HEK293 (cell line): ENCODE measurements at regions not wholly inside any gene's neighbourhood (a gene's known extent, or its start where the extent isn't known, plus 50 kb on each side); places are given as distances from the start of the nearest gene placed in this dataset.

Experiments
- CTCF ChIA-PET: fragments of 350-600 bp; formaldehyde crosslinking; extraction: SDS; loops from one replicate; lab custom pipeline; 2021; ENCODE audit warnings: antibody characterized with exemption; lab: Yijun Ruan, JAX
- POLR2A ChIA-PET: fragments of 300-600 bp; formaldehyde crosslinking; extraction: SDS; loops from one replicate; lab custom pipeline; 2020; ENCODE audit warnings: antibody characterized with exemption, inconsistent platforms; lab: Yijun Ruan, JAX
- H3K27ac ChIP-seq: fragments of 200-500 bp; sonication (Bioruptor generic); 2 replicates; pipeline ENCODE4 v1.5.1; 2014; ENCODE audit warnings: low read depth, low read length, control low read depth, inconsistent platforms; ENCODE audit errors: extremely low read depth
- H3K36me3 ChIP-seq, 2 experiments: fragments of 200-500 bp in 1 of 2; sonication (Bioruptor generic) in 1 of 2; 1 replicate in 1 of 2; 2 replicates in 1 of 2; pipeline ENCODE4 v1.5.1; 2014 to 2017; ENCODE audit warnings: inconsistent platforms in 2 of 2, low read length in 2 of 2; ENCODE audit not compliant: control insufficient read depth in 2 of 2, insufficient read depth in 1 of 2
- H3K4me1 ChIP-seq: fragments of 200-500 bp; sonication (Bioruptor generic); 2 replicates; pipeline ENCODE4 v1.5.1; 2014; ENCODE audit warnings: mild to moderate bottlenecking, low read length, inconsistent platforms; ENCODE audit not compliant: control insufficient read depth, insufficient read depth
- H3K4me3 ChIP-seq: 2 replicates; pipeline ENCODE4 v1.5.1; 2011; ENCODE audit warnings: low read depth, mild to moderate bottlenecking, control low read depth, low read length, moderate library complexity
- H3K9me3 ChIP-seq: fragments of 200-500 bp; sonication (Bioruptor generic); 2 replicates; pipeline ENCODE4 v1.5.1; 2014; ENCODE audit warnings: low read depth, low read length, inconsistent platforms; ENCODE audit not compliant: control insufficient read depth, insufficient read depth
- FEZF1 ChIP-seq: fragments of 450-650 bp; formaldehyde crosslinking; IDR thresholded peaks from 2 replicates; pipeline ENCODE4 v1.5.1; 2016; ENCODE audit warnings: missing biosample characterization, missing genetic modification characterization
- HOXD13 ChIP-seq: sonication (generic); formaldehyde crosslinking; IDR thresholded peaks from 2 replicates; pipeline ENCODE4 v1.8.0; 2022; ENCODE audit warnings: missing genetic modification reagents, borderline replicate concordance
- OVOL3 ChIP-seq: fragments of 450-650 bp; formaldehyde crosslinking; IDR thresholded peaks from 2 replicates; pipeline ENCODE4 v1.5.1; 2016; ENCODE audit warnings: missing biosample characterization, missing genetic modification characterization
- SALL2 ChIP-seq: fragments of 450-650 bp; formaldehyde crosslinking; IDR thresholded peaks from 2 replicates; pipeline ENCODE4 v1.5.0; 2017; ENCODE audit warnings: missing biosample characterization, mild to moderate bottlenecking, missing genetic modification characterization, borderline replicate concordance
- SCRT2 ChIP-seq: fragments of 450-650 bp; formaldehyde crosslinking; IDR thresholded peaks from 2 replicates; pipeline ENCODE4 v1.5.1; 2016; ENCODE audit warnings: missing biosample characterization, missing genetic modification characterization
- SETDB1 ChIP-seq: IDR thresholded peaks from one replicate; pipeline ENCODE4 v1.6.1; 2017; ENCODE audit warnings: mild to moderate bottlenecking, low read length, moderate library complexity, mixed read lengths; ENCODE audit not compliant: insufficient read length
- WT1 ChIP-seq: fragments of 450-650 bp; formaldehyde crosslinking; IDR thresholded peaks from 2 replicates; pipeline ENCODE4 v1.5.1; 2016; ENCODE audit warnings: missing biosample characterization, missing genetic modification characterization
- ZNF292 ChIP-seq: fragments of 450-650 bp; formaldehyde crosslinking; IDR thresholded peaks from 2 replicates; pipeline ENCODE4 v1.5.1; 2016; ENCODE audit warnings: low read depth, missing biosample characterization, missing genetic modification characterization, borderline replicate concordance
- ZNF350 ChIP-seq: fragments of 450-650 bp; formaldehyde crosslinking; IDR thresholded peaks from 2 replicates; pipeline ENCODE4 v1.5.0; 2017; ENCODE audit warnings: missing biosample characterization, mild to moderate bottlenecking, missing genetic modification characterization
- ZNF510 ChIP-seq: fragments of 450-650 bp; formaldehyde crosslinking; IDR thresholded peaks from 2 replicates; pipeline ENCODE4 v1.5.1; 2018; ENCODE audit warnings: mild to moderate bottlenecking, missing genetic modification characterization, missing biosample characterization; ENCODE audit not compliant: insufficient replicate concordance
- ZNF529 ChIP-seq: fragments of 450-650 bp; formaldehyde crosslinking; IDR thresholded peaks from 2 replicates; pipeline ENCODE4 v1.5.1; 2017; ENCODE audit warnings: missing genetic modification characterization, missing biosample characterization; ENCODE audit not compliant: insufficient replicate concordance
- ZNF549 ChIP-seq: fragments of 450-650 bp; IDR thresholded peaks from 2 replicates; pipeline ENCODE4 v1.5.1; 2018; ENCODE audit warnings: missing biosample characterization, missing genetic modification characterization, mild to moderate bottlenecking, inconsistent platforms, moderate library complexity
- ZNF610 ChIP-seq: fragments of 450-650 bp; formaldehyde crosslinking; IDR thresholded peaks from 2 replicates; pipeline ENCODE4 v1.5.1; 2016; ENCODE audit warnings: missing biosample characterization, missing genetic modification characterization, borderline replicate concordance
- ZNF623 ChIP-seq: fragments of 450-650 bp; formaldehyde crosslinking; IDR thresholded peaks from 2 replicates; pipeline ENCODE4 v1.5.1; 2016; ENCODE audit warnings: missing biosample characterization, missing genetic modification characterization
- ZNF626 ChIP-seq: fragments of 450-650 bp; sonication (Bioruptor Pico); formaldehyde crosslinking; IDR thresholded peaks from 2 replicates; pipeline ENCODE4 v1.5.1; 2018; ENCODE audit warnings: missing biosample characterization, missing genetic modification characterization, inconsistent platforms
- TF ChIP-seq, protein P1 (sequence below): fragments of 450-650 bp; formaldehyde crosslinking; IDR thresholded peaks from 2 replicates; pipeline ENCODE4 v1.5.1; 2016; ENCODE audit warnings: missing biosample characterization, missing genetic modification characterization
- TF ChIP-seq, protein P2 (sequence below): fragments of 450-650 bp; formaldehyde crosslinking; optimal IDR thresholded peaks from 2 replicates; pipeline ENCODE3; 2016; ENCODE audit warnings: missing biosample characterization, mild to moderate bottlenecking, missing genetic modification characterization
- TF ChIP-seq, protein P3 (sequence below): fragments of 450-650 bp; formaldehyde crosslinking; IDR thresholded peaks from 2 replicates; pipeline ENCODE4 v1.5.1; 2016; ENCODE audit warnings: missing biosample characterization, missing genetic modification characterization
- TF ChIP-seq, protein P4 (sequence below): fragments of 450-650 bp; formaldehyde crosslinking; IDR thresholded peaks from 2 replicates; pipeline ENCODE4 v1.5.1; 2016; ENCODE audit warnings: missing biosample characterization, missing genetic modification characterization
- TF ChIP-seq, protein P5 (sequence below): fragments of 450-650 bp; formaldehyde crosslinking; conservative IDR thresholded peaks from 2 replicates; pipeline ENCODE4 v1.5.1; 2016; ENCODE audit warnings: low read depth, missing biosample characterization, missing genetic modification characterization

DNA sequence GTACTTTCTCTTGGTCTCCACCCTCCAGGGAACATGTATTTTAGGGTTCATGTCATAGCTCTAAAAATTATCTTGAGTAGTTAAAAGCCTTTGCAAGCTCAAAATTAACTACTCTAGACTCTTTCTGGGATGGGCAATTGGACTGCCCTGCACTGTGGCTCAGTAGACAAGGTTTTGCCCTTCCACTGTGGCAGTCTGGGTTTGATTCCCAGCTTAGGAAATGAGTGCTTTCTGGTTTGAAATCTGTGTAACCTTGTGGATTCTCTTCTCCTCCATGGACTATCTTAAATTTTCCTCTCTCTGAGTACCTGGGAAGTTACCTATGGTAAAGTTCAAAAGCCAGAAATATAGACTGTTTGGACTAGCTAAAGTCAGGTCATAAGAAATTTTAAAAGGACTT lies 94.6 kb upstream of the UST start (continued):
- TF ChIP-seq, protein P1, sequence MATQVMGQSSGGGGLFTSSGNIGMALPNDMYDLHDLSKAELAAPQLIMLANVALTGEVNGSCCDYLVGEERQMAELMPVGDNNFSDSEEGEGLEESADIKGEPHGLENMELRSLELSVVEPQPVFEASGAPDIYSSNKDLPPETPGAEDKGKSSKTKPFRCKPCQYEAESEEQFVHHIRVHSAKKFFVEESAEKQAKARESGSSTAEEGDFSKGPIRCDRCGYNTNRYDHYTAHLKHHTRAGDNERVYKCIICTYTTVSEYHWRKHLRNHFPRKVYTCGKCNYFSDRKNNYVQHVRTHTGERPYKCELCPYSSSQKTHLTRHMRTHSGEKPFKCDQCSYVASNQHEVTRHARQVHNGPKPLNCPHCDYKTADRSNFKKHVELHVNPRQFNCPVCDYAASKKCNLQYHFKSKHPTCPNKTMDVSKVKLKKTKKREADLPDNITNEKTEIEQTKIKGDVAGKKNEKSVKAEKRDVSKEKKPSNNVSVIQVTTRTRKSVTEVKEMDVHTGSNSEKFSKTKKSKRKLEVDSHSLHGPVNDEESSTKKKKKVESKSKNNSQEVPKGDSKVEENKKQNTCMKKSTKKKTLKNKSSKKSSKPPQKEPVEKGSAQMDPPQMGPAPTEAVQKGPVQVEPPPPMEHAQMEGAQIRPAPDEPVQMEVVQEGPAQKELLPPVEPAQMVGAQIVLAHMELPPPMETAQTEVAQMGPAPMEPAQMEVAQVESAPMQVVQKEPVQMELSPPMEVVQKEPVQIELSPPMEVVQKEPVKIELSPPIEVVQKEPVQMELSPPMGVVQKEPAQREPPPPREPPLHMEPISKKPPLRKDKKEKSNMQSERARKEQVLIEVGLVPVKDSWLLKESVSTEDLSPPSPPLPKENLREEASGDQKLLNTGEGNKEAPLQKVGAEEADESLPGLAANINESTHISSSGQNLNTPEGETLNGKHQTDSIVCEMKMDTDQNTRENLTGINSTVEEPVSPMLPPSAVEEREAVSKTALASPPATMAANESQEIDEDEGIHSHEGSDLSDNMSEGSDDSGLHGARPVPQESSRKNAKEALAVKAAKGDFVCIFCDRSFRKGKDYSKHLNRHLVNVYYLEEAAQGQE, result no peak
- TF ChIP-seq SALL2 (tag by site-specific recombination) (no peak), SCRT2 (tag by site-specific recombination) (no peak), ZNF623 (tag by site-specific recombination) (no peak)
- TF ChIP-seq, protein P2, sequence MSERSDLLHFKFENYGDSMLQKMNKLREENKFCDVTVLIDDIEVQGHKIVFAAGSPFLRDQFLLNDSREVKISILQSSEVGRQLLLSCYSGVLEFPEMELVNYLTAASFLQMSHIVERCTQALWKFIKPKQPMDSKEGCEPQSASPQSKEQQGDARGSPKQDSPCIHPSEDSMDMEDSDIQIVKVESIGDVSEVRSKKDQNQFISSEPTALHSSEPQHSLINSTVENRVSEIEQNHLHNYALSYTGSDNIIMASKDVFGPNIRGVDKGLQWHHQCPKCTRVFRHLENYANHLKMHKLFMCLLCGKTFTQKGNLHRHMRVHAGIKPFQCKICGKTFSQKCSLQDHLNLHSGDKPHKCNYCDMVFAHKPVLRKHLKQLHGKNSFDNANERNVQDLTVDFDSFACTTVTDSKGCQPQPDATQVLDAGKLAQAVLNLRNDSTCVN, result no peak
- TF ChIP-seq, protein P3, sequence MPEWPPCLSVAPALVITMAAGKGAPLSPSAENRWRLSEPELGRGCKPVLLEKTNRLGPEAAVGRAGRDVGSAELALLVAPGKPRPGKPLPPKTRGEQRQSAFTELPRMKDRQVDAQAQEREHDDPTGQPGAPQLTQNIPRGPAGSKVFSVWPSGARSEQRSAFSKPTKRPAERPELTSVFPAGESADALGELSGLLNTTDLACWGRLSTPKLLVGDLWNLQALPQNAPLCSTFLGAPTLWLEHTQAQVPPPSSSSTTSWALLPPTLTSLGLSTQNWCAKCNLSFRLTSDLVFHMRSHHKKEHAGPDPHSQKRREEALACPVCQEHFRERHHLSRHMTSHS (tag by site-specific recombination), result no peak

DNA sequence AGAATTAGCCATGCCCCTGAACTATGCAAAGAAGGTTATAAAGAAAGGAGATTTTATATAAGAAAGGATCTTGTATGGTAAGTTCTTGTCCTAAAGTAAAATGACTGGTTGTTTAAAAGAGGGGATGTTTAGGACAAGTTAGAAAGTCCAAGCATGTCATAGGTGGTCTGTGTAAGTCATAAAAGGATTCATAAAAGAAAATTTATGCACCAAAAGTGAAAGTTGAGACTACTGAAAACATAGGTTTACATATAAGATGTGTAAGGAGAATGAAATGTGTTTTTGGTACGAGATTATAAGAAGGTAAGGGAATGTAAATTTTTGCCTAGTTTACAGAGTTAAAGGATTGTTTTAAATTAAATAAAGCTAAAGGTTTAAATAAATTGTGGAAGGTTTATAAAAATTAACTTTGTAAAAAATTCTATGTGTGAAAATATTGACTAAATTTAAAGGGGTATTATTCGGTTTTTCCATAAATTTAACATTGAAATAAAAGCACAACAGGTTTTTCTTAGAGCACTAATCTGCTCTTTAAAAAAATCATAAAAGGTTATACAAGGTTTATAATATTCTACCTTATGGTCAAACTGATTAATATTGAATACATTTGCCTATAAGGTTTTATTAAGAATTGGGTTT lies 93.6 kb upstream of the UST start:
- Histone ChIP-seq H3K4me3 (no peak overlapping the region), H3K9me3 (no peaks in the 10 kb centered on the region; the same call in 1 of the 2 replicates), H3K4me1 (no peaks in the 10 kb centered on the region), H3K36me3 (no peaks in the 10 kb centered on the region), H3K27ac (no peak overlapping the region)
- POLR2A ChIA-PET, result no interaction called here
- CTCF ChIA-PET, result interaction anchor here (0.6 to 0.8 kb wide), 3 partner anchors 9 to 1144 kb away, joined by 3 read pairs; no protein-coding TSS in a partner anchor
- TF ChIP-seq ZNF510 (tag by site-specific recombination), result peak; percentile 58
- TF ChIP-seq, protein P4, sequence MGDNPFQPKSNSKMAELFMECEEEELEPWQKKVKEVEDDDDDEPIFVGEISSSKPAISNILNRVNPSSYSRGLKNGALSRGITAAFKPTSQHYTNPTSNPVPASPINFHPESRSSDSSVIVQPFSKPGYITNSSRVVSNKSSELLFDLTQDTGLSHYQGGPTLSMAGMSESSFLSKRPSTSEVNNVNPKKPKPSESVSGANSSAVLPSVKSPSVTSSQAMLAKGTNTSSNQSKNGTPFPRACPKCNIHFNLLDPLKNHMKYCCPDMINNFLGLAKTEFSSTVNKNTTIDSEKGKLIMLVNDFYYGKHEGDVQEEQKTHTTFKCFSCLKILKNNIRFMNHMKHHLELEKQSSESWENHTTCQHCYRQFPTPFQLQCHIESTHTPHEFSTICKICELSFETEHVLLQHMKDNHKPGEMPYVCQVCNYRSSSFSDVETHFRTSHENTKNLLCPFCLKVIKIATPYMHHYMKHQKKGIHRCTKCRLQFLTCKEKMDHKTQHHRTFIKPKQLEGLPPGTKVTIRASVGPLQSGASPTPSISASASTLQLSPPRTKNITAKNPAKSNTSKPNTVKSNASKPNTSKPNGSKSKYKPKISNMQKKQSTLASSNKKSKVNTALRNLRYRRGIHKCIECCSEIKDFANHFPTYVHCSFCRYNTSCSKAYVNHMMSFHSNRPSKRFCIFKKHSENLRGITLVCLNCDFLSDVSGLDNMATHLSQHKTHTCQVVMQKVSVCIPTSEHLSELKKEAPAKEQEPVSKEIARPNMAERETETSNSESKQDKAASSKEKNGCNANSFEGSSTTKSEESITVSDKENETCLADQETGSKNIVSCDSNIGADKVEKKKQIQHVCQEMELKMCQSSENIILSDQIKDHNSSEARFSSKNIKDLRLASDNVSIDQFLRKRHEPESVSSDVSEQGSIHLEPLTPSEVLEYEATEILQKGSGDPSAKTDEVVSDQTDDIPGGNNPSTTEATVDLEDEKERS, result peak; percentile 94
- TF ChIP-seq, protein P5, sequence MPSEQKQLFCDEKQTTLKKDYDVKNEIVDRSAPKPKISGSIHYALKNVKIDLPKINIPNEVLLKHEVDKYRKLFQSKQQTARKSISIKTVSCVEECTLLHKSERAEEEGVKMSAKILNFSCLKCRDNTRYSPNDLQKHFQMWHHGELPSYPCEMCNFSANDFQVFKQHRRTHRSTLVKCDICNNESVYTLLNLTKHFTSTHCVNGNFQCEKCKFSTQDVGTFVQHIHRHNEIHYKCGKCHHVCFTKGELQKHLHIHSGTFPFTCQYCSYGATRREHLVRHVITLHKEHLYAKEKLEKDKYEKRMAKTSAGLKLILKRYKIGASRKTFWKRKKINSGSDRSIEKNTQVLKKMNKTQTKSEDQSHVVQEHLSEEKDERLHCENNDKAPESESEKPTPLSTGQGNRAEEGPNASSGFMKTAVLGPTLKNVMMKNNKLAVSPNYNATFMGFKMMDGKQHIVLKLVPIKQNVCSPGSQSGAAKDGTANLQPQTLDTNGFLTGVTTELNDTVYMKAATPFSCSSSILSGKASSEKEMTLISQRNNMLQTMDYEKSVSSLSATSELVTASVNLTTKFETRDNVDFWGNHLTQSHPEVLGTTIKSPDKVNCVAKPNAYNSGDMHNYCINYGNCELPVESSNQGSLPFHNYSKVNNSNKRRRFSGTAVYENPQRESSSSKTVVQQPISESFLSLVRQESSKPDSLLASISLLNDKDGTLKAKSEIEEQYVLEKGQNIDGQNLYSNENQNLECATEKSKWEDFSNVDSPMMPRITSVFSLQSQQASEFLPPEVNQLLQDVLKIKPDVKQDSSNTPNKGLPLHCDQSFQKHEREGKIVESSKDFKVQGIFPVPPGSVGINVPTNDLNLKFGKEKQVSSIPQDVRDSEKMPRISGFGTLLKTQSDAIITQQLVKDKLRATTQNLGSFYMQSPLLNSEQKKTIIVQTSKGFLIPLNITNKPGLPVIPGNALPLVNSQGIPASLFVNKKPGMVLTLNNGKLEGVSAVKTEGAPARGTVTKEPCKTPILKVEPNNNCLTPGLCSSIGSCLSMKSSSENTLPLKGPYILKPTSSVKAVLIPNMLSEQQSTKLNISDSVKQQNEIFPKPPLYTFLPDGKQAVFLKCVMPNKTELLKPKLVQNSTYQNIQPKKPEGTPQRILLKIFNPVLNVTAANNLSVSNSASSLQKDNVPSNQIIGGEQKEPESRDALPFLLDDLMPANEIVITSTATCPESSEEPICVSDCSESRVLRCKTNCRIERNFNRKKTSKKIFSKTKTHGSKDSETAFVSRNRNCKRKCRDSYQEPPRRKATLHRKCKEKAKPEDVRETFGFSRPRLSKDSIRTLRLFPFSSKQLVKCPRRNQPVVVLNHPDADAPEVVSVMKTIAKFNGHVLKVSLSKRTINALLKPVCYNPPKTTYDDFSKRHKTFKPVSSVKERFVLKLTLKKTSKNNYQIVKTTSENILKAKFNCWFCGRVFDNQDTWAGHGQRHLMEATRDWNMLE (tag by site-specific recombination), result peak; percentile 53
- TF ChIP-seq, protein P2, result no peak
- TF ChIP-seq OVOL3 (tag by site-specific recombination), result no peak
- peak; percentile 69; the same call in 1 of the 2 replicates for TF ChIP-seq ZNF350
- no peak for TF ChIP-seq ZNF292 (tag by site-specific recombination)
- no peak for TF ChIP-seq WT1 (tag by site-specific recombination)
- TF ChIP-seq ZNF549 (tag by site-specific recombination), result peak; percentile 63
- TF ChIP-seq HOXD13 (CRISPR knock-in tag), result no peak
- peak; percentile 100 for TF ChIP-seq SETDB1
- TF ChIP-seq ZNF610 (tag by site-specific recombination), result 0 out of 2 replicates have a peak, but pooled peaks have one; percentile 45
- no peak for TF ChIP-seq FEZF1
- no peak for TF ChIP-seq ZNF529 (tag by site-specific recombination)
- TF ChIP-seq ZNF626 (tag by site-specific recombination), result peak; percentile 87
